MV-4-11 (cell line): ENCODE measurements at regions not wholly inside any gene's neighbourhood (a gene's known extent, or its start where the extent isn't known, plus 50 kb on each side); places are given as distances from the start of the nearest gene placed in this dataset.
A peak's percentile ranks its signal among the peaks of the same experiment; 100 is the strongest.

Experiments used
- DNase-seq: peaks from one replicate; lab custom pipeline; 2025; lab: John Stamatoyannopoulos, UW

GRCh38 chr11:17157761-17158160, 50.0 kb downstream of the PIK3C2A start:
- DNase-seq = no peak

- DNase-seq = no peak
Observed at GRCh38 chr11:17156283-17156682, 51.5 kb downstream of the PIK3C2A start.

- DNase-seq = peak; percentile 82
Observed at GRCh38 chr11:17154409-17155159, 53.2 kb downstream of the PIK3C2A start.

GRCh38 chr11:17153757-17154156, 54.0 kb downstream of the PIK3C2A start:
- no peak for DNase-seq

GRCh38 chr11:17152306-17152705, 55.5 kb downstream of the PIK3C2A start:
- DNase-seq = no peak

GRCh38 chr11:17150521-17150920, 57.3 kb downstream of the PIK3C2A start:
- DNase-seq = no peak

GRCh38 chr11:17148536-17148935, 59.2 kb downstream of the PIK3C2A start:
- DNase-seq = no peak

GRCh38 chr11:17145972-17146371, 61.8 kb downstream of the PIK3C2A start:
- no peak for DNase-seq

GRCh38 chr11:17142450-17142849, 65.0 kb upstream of the RPS13 start:
- no peak for DNase-seq

GRCh38 chr11:17141156-17141555, 63.7 kb upstream of the RPS13 start:
- no peak for DNase-seq

- DNase-seq = no peak
Observed at GRCh38 chr11:17138562-17138961, 61.1 kb upstream of the RPS13 start.

GRCh38 chr11:17135916-17136683, 58.6 kb upstream of the RPS13 start:
- no peak for DNase-seq

- DNase-seq = no peak
Observed at GRCh38 chr11:17132654-17133053, 55.2 kb upstream of the RPS13 start.

- DNase-seq = no peak
Observed at GRCh38 chr11:17129003-17129402, 51.5 kb upstream of the RPS13 start.
